ENCODE measurements at regions not wholly inside any gene's neighbourhood (a gene's known extent, or its start where the extent isn't known, plus 50 kb on each side); places are given as distances from the start of the nearest gene placed in this dataset.
A peak's percentile ranks its signal among the peaks of the same experiment; 100 is the strongest.

DNA sequence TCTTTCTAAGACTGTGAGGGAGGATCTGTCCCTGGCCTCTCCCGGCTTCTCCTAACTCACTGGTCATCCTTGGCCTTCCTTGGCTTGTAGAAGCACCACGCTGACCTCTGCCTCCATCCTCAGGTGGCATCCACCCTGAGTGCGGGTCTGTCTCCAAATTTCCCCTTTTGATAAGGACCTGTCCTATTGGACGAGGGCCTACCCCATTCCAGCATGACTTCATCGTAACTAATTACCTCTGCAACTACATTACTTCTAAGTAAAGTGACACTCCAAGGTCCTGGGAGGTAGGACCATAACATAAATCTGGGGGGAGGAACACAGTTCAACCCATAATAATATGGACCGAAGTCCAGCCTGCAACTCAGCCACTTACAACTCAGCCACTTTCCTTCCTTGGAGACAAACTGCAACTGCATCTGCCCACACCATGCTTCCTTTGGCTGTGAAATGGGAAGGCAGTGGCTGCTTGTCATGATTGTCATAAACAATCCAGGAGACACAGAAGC lies 229.6 kb upstream of the DIO3 start:
- peaks cover 9% of the 10 kb centered on the region; the same call in 1 of the 2 replicates for H3K27me3 ChIP-seq (ENCODE audit: control insufficient read depth, insufficient read depth, low read length)
- TF ChIP-seq MXI1 (IDR thresholded peaks at IDR 0.05; ENCODE audit: borderline replicate concordance, low read depth, low read length): no peak
- no peak for TF ChIP-seq BHLHE40 (IDR thresholded peaks at IDR 0.05; ENCODE audit: low read depth, low read length)
- TF ChIP-seq, protein P1, sequence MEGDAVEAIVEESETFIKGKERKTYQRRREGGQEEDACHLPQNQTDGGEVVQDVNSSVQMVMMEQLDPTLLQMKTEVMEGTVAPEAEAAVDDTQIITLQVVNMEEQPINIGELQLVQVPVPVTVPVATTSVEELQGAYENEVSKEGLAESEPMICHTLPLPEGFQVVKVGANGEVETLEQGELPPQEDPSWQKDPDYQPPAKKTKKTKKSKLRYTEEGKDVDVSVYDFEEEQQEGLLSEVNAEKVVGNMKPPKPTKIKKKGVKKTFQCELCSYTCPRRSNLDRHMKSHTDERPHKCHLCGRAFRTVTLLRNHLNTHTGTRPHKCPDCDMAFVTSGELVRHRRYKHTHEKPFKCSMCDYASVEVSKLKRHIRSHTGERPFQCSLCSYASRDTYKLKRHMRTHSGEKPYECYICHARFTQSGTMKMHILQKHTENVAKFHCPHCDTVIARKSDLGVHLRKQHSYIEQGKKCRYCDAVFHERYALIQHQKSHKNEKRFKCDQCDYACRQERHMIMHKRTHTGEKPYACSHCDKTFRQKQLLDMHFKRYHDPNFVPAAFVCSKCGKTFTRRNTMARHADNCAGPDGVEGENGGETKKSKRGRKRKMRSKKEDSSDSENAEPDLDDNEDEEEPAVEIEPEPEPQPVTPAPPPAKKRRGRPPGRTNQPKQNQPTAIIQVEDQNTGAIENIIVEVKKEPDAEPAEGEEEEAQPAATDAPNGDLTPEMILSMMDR (conservative IDR thresholded peaks at IDR 0.05; ENCODE audit: low read depth, low read length): no peak
- TF ChIP-seq RFX5 (IDR thresholded peaks at IDR 0.05; ENCODE audit: low read depth, low read length): no peak
- no peak for TF ChIP-seq MAFK (IDR thresholded peaks at IDR 0.05; ENCODE audit: low read depth, low read length)
- no peak for TF ChIP-seq NFE2L2 (IDR thresholded peaks at IDR 0.05; ENCODE audit: low read depth, low read length)
- TF ChIP-seq, protein P2, sequence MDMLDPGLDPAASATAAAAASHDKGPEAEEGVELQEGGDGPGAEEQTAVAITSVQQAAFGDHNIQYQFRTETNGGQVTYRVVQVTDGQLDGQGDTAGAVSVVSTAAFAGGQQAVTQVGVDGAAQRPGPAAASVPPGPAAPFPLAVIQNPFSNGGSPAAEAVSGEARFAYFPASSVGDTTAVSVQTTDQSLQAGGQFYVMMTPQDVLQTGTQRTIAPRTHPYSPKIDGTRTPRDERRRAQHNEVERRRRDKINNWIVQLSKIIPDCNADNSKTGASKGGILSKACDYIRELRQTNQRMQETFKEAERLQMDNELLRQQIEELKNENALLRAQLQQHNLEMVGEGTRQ (IDR thresholded peaks at IDR 0.05; ENCODE audit: low read depth, low read length): no peak
- TF ChIP-seq CHD1 (IDR thresholded peaks at IDR 0.05; ENCODE audit: low read depth, low read length): no peak
- H3K4me2 ChIP-seq (ENCODE audit: low read depth, low read length): no peak overlapping the region
- peak overlapping the region; percentile 37 for H2AK9ac ChIP-seq (replicated peaks; ENCODE audit: low read depth, low read length, poor library complexity)
- intact Hi-C loops (cut with micrococcal nuclease) (no loop called here), dilution Hi-C loops (cut with HindIII; ENCODE audit: low sequenced_read_pairs, unreplicated experiment) (no loop called here), in situ Hi-C loops (cut with MboI; ENCODE audit: low sequenced_read_pairs) (no loop called here)
- no peak overlapping the region for H3K23ac ChIP-seq (ENCODE audit: low read depth, low read length)
- H2BK5ac ChIP-seq (ENCODE audit: low read depth, low read length, poor library complexity, severe bottlenecking): no peak overlapping the region
- ATAC-seq (ENCODE audit: low read depth) (no peak), DNase-seq (no peak)
- H3K56ac ChIP-seq (ENCODE audit: extremely low read depth, insufficient read depth, low read length): no peak overlapping the region
- BruUV-seq (replicated peaks): no TSS peak
- no peaks in the 10 kb centered on the region; the same call in 1 of the 2 replicates for H3K9me3 ChIP-seq (ENCODE audit: control insufficient read depth, insufficient read depth, low read length)
- H3K4ac ChIP-seq (ENCODE audit: low read depth, low read length): no peak overlapping the region
- no peak overlapping the region for H2AFZ ChIP-seq (replicated peaks; ENCODE audit: low read length, poor library complexity)
- no peak overlapping the region for H2BK120ac ChIP-seq (ENCODE audit: low read depth, low read length)
- ChIA-PET POLR2A (ENCODE audit: unreplicated experiment) (no interaction called here), CTCF (no interaction called here)
- no peak overlapping the region for H3K27ac ChIP-seq (ENCODE audit: insufficient read depth, low read length)
- 71% methylated on average over 2 of the region's 6 CpGs; no CpG with 5 or more reads in 1 of the 2 experiments for WGBS, 2 experiments (ENCODE audit: extremely low coverage in 2 of 2, insufficient read length in 1 of 2)
- H4K8ac ChIP-seq (ENCODE audit: low read depth in 2 of 2, low read length in 2 of 2): no peak overlapping the region
- no peaks in the 10 kb centered on the region for H3K9me1 ChIP-seq (ENCODE audit: insufficient read depth, low read length)
- no peak overlapping the region for H2BK20ac ChIP-seq (ENCODE audit: low read depth, low read length)
- no peaks in the 10 kb centered on the region for H4K20me1 ChIP-seq (ENCODE audit: insufficient read depth, low read length)
- H3K4me1 ChIP-seq (ENCODE audit: control insufficient read depth, insufficient read depth, low read length): no peaks in the 10 kb centered on the region
- H3K79me1 ChIP-seq (ENCODE audit: low read depth in 1 of 2, low read length in 2 of 2): no peaks in the 10 kb centered on the region
- no peak overlapping the region for H3K14ac ChIP-seq (replicated peaks; ENCODE audit: low read depth, low read length)
- H3K18ac ChIP-seq (ENCODE audit: low read depth, low read length): no peak overlapping the region
- H4K91ac ChIP-seq (ENCODE audit: insufficient read depth, low read depth, low read length): no peak overlapping the region
- no peaks in the 10 kb centered on the region for H3K36me3 ChIP-seq (ENCODE audit: control insufficient read depth, insufficient read depth, low read length)
- H2AK5ac ChIP-seq (ENCODE audit: low read depth, low read length): no peak overlapping the region
- H3K4me3 ChIP-seq (ENCODE audit: insufficient read depth, low read depth, low read length): no peak overlapping the region
- H3K9ac ChIP-seq (ENCODE audit: low read depth, low read length): no peak overlapping the region
- no peak overlapping the region for H4K5ac ChIP-seq (ENCODE audit: low read depth, low read length)
- H2BK15ac ChIP-seq (ENCODE audit: low read depth, low read length): no peak overlapping the region
